HFFc6 (cell line): ENCODE measurements at regions not wholly inside any gene's neighbourhood (a gene's known extent, or its start where the extent isn't known, plus 50 kb on each side); places are given as distances from the start of the nearest gene placed in this dataset.

Experiments used
- DNase-seq: peaks from one replicate; pipeline ENCODE4 v3.0.0-alpha.2; 2018
- H3K27ac Mint-ChIP-seq: 2 replicates; pipeline ENCODE4 v1.8.0; 2020; ENCODE audit warnings: mild to moderate bottlenecking, mixed read lengths
- H3K27me3 Mint-ChIP-seq: 2 replicates; pipeline ENCODE4 v1.8.0; 2021; ENCODE audit warnings: mild to moderate bottlenecking, moderate library complexity, mixed read lengths; ENCODE audit not compliant: insufficient read depth
- H3K36me3 Mint-ChIP-seq: 2 replicates; pipeline ENCODE4 v1.8.0; 2021; ENCODE audit warnings: low read depth, mixed read lengths
- H3K4me1 Mint-ChIP-seq: 2 replicates; pipeline ENCODE4 v1.8.0; 2020; ENCODE audit warnings: low read depth, mixed read lengths
- H3K4me3 Mint-ChIP-seq: 2 replicates; pipeline ENCODE4 v1.8.0; 2020; ENCODE audit warnings: mild to moderate bottlenecking, moderate library complexity, mixed read lengths
- H3K9me3 Mint-ChIP-seq: 2 replicates; pipeline ENCODE4 v1.8.0; 2020; ENCODE audit warnings: mild to moderate bottlenecking, mixed read lengths
- CTCF ChIP-seq: fragments of 200-600 bp; sonication (generic); IDR thresholded peaks from 2 replicates; pipeline ENCODE4 v1.5.0; 2021; ENCODE audit warnings: antibody characterized with exemption, mild to moderate bottlenecking

- DNase-seq = no peak
- Mint-ChIP-seq H3K27ac (no peak overlapping the region), H3K9me3 (no peaks in the 10 kb centered on the region), H3K4me3 (no peak overlapping the region), H3K27me3 (0 out of 2 replicates have a peak, but pooled peaks cover 1% of the 10 kb centered on the region), H3K4me1 (no peaks in the 10 kb centered on the region), H3K36me3 (no peaks in the 10 kb centered on the region)
- no peak for TF ChIP-seq CTCF
Observed at GRCh38 chr14:85124631-85125290, 405.2 kb upstream of the FLRT2 start.

GRCh38 chr14:85125291-85125670, 404.7 kb upstream of the FLRT2 start:
- DNase-seq = no peak
- Mint-ChIP-seq H3K4me1 (no peaks in the 10 kb centered on the region), H3K27me3 (0 out of 2 replicates have a peak, but pooled peaks cover 1% of the 10 kb centered on the region), H3K27ac (no peak overlapping the region), H3K36me3 (no peaks in the 10 kb centered on the region), H3K9me3 (no peaks in the 10 kb centered on the region), H3K4me3 (no peak overlapping the region)
- TF ChIP-seq CTCF = no peak

- no peak for DNase-seq
- TF ChIP-seq CTCF = no peak
- 0 out of 2 replicates have a peak, but pooled peaks cover 1% of the 10 kb centered on the region for H3K27me3 Mint-ChIP-seq
- no peaks in the 10 kb centered on the region for H3K36me3 Mint-ChIP-seq
- H3K4me3 Mint-ChIP-seq = no peak overlapping the region
- H3K9me3 Mint-ChIP-seq = no peaks in the 10 kb centered on the region
- H3K27ac Mint-ChIP-seq = no peak overlapping the region
- H3K4me1 Mint-ChIP-seq = no peaks in the 10 kb centered on the region
Observed at GRCh38 chr14:85129921-85130320, 400.0 kb upstream of the FLRT2 start.

GRCh38 chr14:85131226-85131922, 398.6 kb upstream of the FLRT2 start:
- no peak overlapping the region for H3K27ac Mint-ChIP-seq

GRCh38 chr14:85142982-85143381, 387.0 kb upstream of the FLRT2 start:
- Mint-ChIP-seq H3K4me1 (no peaks in the 10 kb centered on the region), H3K27me3 (peaks cover 2% of the 10 kb centered on the region; the same call in 1 of the 2 replicates), H3K36me3 (no peaks in the 10 kb centered on the region), H3K27ac (no peak overlapping the region), H3K4me3 (no peak overlapping the region), H3K9me3 (no peaks in the 10 kb centered on the region)
- no peak for DNase-seq
- no peak for TF ChIP-seq CTCF

More at GRCh38 chr14:85131226-85131922, 398.6 kb upstream of the FLRT2 start:
- Mint-ChIP-seq H3K9me3 (no peaks in the 10 kb centered on the region), H3K4me3 (no peak overlapping the region), H3K4me1 (no peaks in the 10 kb centered on the region), H3K36me3 (no peaks in the 10 kb centered on the region), H3K27me3 (0 out of 2 replicates have a peak, but pooled peaks cover 1% of the 10 kb centered on the region)
- TF ChIP-seq CTCF = no peak
- no peak for DNase-seq
